GM12865 (cell line): ENCODE measurements at regions not wholly inside any gene's neighbourhood (a gene's known extent, or its start where the extent isn't known, plus 50 kb on each side); places are given as distances from the start of the nearest gene placed in this dataset.

Source experiments
- DNase-seq: peaks from one replicate; pipeline ENCODE4 v3.0.0; 2010; ENCODE audit warnings: low read depth
- H3K4me3 ChIP-seq: 2 replicates; pipeline ENCODE4 v1.5.1; 2011; ENCODE audit warnings: mild to moderate bottlenecking, low read depth, low read length, control low read depth
- CTCF ChIP-seq: IDR thresholded peaks from 2 replicates; pipeline ENCODE4 v1.5.1; 2011; ENCODE audit warnings: low read length, control low read depth, low read depth, inconsistent platforms; ENCODE audit not compliant: insufficient read depth; ENCODE audit errors: missing control alignments

- no peak for TF ChIP-seq CTCF
- no peak overlapping the region for H3K4me3 ChIP-seq
- no peak for DNase-seq
These were observed 449.4 kb upstream of the OR4E1 start for GRCh38 chr14:22122829-22123560.

GRCh38 chr14:22122227-22122818, 448.7 kb upstream of the OR4E1 start:
- DNase-seq: no peak
- no peak overlapping the region for H3K4me3 ChIP-seq
- TF ChIP-seq CTCF: no peak

- TF ChIP-seq CTCF: no peak
- no peak overlapping the region for H3K4me3 ChIP-seq
- no peak for DNase-seq
These were observed 445.4 kb upstream of the OR4E1 start for GRCh38 chr14:22118899-22119477.

- no peak overlapping the region for H3K4me3 ChIP-seq
- DNase-seq: no peak
- no peak for TF ChIP-seq CTCF
These were observed 439.8 kb upstream of the OR4E1 start for GRCh38 chr14:22113401-22113800.

- peak; percentile 29 for DNase-seq
- H3K4me3 ChIP-seq: no peak overlapping the region
- peak; percentile 58 for TF ChIP-seq CTCF
These were observed 438.4 kb upstream of the OR4E1 start for GRCh38 chr14:22112004-22112403.

GRCh38 chr14:22107753-22108152, 434.1 kb upstream of the OR4E1 start:
- no peak for TF ChIP-seq CTCF
- no peak overlapping the region for H3K4me3 ChIP-seq
- DNase-seq: no peak
